AG04450 (cell line): ENCODE measurements at regions not wholly inside any gene's neighbourhood (a gene's known extent, or its start where the extent isn't known, plus 50 kb on each side); places are given as distances from the start of the nearest gene placed in this dataset.

Experiments used
- CTCF ChIA-PET: fragments of 300-600, 350-600 bp; formaldehyde crosslinking; extraction: SDS; loops from one replicate; lab custom pipeline; 2022; ENCODE audit warnings: antibody characterized with exemption, inconsistent platforms; lab: Charles Lee
- POLR2A ChIA-PET: fragments of 350-600 bp; formaldehyde crosslinking; extraction: SDS; loops from one replicate; lab custom pipeline; 2021; ENCODE audit warnings: antibody characterized with exemption, inconsistent platforms; lab: Yijun Ruan, JAX
- DNase-seq: peaks from one replicate; pipeline ENCODE4 v3.0.0-alpha.2; 2011; ENCODE audit warnings: low read depth, low spot score
- H3K27ac ChIP-seq: one replicate; pipeline ENCODE4 v1.5.1; 2012; ENCODE audit warnings: low read depth, low read length, control low read depth
- H3K27me3 ChIP-seq: one replicate; pipeline ENCODE4 v1.6.0; 2012; ENCODE audit warnings: low read length; ENCODE audit not compliant: control insufficient read depth, insufficient read depth
- H3K4me3 ChIP-seq: 2 replicates; pipeline ENCODE4 v1.5.1; 2011; ENCODE audit warnings: mild to moderate bottlenecking, low read depth, low read length, control low read depth
- H3K9me3 ChIP-seq: 2 replicates; pipeline ENCODE4 v1.5.1; 2012; ENCODE audit warnings: low read length; ENCODE audit not compliant: control insufficient read depth, insufficient read depth
- TF ChIP-seq, protein P1 (sequence below): IDR thresholded peaks from 2 replicates; pipeline ENCODE4 v1.5.1; 2011; ENCODE audit warnings: low read depth, low read length, control low read depth, inconsistent platforms

GRCh38 chr22:27431081-27431480 is 370.5 kb downstream of the MN1 start:
- POLR2A ChIA-PET, result no interaction called here
- Histone ChIP-seq H3K4me3 (no peak overlapping the region), H3K27ac (no peak overlapping the region), H3K27me3 (peaks cover 40% of the 10 kb centered on the region), H3K9me3 (peaks cover 32% of the 10 kb centered on the region)
- CTCF ChIA-PET, result no interaction called here
- TF ChIP-seq, protein P1, sequence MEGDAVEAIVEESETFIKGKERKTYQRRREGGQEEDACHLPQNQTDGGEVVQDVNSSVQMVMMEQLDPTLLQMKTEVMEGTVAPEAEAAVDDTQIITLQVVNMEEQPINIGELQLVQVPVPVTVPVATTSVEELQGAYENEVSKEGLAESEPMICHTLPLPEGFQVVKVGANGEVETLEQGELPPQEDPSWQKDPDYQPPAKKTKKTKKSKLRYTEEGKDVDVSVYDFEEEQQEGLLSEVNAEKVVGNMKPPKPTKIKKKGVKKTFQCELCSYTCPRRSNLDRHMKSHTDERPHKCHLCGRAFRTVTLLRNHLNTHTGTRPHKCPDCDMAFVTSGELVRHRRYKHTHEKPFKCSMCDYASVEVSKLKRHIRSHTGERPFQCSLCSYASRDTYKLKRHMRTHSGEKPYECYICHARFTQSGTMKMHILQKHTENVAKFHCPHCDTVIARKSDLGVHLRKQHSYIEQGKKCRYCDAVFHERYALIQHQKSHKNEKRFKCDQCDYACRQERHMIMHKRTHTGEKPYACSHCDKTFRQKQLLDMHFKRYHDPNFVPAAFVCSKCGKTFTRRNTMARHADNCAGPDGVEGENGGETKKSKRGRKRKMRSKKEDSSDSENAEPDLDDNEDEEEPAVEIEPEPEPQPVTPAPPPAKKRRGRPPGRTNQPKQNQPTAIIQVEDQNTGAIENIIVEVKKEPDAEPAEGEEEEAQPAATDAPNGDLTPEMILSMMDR, result no peak
- DNase-seq, result no peak

DNA sequence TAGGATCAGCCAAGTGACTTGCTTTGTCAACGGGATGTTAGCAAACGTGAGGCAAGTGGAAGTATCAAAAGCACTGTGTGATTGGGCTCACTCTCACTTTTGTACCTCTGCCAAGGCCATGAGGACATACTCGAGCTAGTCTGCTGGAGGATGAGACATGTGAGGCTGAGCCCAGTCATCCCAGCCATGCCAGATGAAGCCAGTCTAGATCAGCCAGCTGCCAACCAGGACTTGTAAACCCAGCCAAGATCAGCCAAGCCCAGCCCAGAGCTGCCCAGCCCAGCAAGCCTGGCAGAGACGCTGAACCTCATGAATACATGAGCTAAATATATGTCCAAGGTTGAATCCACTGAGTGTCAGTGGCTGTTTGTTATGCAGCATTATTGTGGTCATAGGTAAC is 369.7 kb downstream of the MN1 start:
- Histone ChIP-seq H3K27ac (no peak overlapping the region), H3K27me3 (peaks cover 41% of the 10 kb centered on the region), H3K9me3 (peaks cover 32% of the 10 kb centered on the region), H3K4me3 (no peak overlapping the region)
- ChIA-PET POLR2A (no interaction called here), CTCF (no interaction called here)
- TF ChIP-seq, protein P1, result no peak
- no peak for DNase-seq

GRCh38 chr22:27433099-27433498 is 368.5 kb downstream of the MN1 start:
- ChIA-PET POLR2A (no interaction called here), CTCF (no interaction called here)
- Histone ChIP-seq H3K4me3 (no peak overlapping the region), H3K27me3 (peaks cover 35% of the 10 kb centered on the region), H3K9me3 (peaks cover 22% of the 10 kb centered on the region), H3K27ac (no peak overlapping the region)
- DNase-seq, result no peak
- TF ChIP-seq, protein P1, result no peak

DNA sequence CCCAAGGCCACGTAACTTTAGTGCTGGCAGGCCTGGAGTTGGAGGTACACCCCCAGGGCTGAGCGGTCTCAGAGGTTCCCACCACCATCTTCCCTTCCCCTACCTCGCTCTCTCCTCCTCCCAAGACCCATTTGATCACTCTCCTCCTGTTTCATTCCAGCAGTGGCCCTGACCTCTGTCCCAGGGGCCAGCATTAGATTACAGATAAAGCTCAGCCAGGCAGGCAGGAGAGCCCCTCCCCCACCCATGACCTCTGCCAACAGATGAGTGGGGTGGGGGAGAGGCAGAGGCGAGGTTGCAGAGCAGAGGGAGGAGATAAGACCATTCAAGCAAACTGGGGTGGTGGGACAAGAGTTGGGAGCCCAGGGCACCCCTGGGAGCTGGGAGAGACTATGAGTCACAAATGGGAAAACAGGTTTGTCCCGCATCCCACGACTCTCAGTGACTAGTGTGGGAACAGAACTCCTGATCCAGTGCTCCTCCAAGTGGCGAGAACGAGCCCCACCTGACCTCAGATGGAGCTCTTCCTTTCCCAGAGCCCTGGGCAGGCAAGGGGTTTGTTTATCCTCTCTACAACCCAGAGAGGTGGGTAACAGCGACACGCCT is 367.9 kb downstream of the MN1 start:
- no peak for DNase-seq
- POLR2A ChIA-PET, result no interaction called here
- Histone ChIP-seq H3K27me3 (peaks cover 30% of the 10 kb centered on the region), H3K27ac (no peak overlapping the region), H3K4me3 (no peak overlapping the region), H3K9me3 (peaks cover 20% of the 10 kb centered on the region)
- TF ChIP-seq, protein P1, result no peak
- CTCF ChIA-PET, result no interaction called here

- CTCF ChIA-PET, result no interaction called here
Observed at GRCh38 chr22:27434898-27435297, 366.7 kb downstream of the MN1 start.

More at GRCh38 chr22:27434898-27435297, 366.7 kb downstream of the MN1 start:
- TF ChIP-seq, protein P1, result no peak
- POLR2A ChIA-PET, result no interaction called here
- Histone ChIP-seq H3K27ac (no peak overlapping the region), H3K9me3 (peaks cover 17% of the 10 kb centered on the region), H3K4me3 (no peak overlapping the region), H3K27me3 (peaks cover 28% of the 10 kb centered on the region)
- DNase-seq, result no peak
